SH-SY5Y (cell line): ENCODE measurements at regions not wholly inside any gene's neighbourhood (a gene's known extent, or its start where the extent isn't known, plus 50 kb on each side); places are given as distances from the start of the nearest gene placed in this dataset.

Source experiments
- GATA2 ChIP-seq: IDR thresholded peaks from 2 replicates; pipeline ENCODE4 v1.6.1; 2011; ENCODE audit warnings: mild to moderate bottlenecking, low read depth, low read length
- GATA3 ChIP-seq: IDR thresholded peaks from 2 replicates; pipeline ENCODE4 v1.6.1; 2011; ENCODE audit warnings: low read depth, mild to moderate bottlenecking, low read length, moderate library complexity

DNA sequence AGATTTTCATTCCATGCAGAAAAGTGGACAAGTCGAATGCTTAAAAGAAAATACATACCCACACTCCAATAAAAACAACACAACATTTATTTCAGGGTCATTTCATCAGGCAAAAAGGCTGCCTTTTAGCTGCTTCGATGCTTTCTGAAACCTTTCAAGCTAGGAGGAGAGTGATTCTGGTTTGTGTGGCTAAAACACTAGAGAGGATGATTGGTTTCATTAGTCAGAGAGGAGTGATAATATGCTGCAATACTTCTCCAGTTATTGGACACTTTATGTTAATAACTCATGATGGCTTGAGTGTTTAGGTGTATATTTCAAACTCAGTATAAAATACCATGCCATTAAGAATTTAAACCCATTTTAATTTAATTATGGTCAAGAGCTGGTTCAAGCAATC lies 614.0 kb downstream of the SLC4A3 start:
- TF ChIP-seq GATA2 (no peak), GATA3 (no peak)
